KBM-7 (cell line): ENCODE measurements at regions not wholly inside any gene's neighbourhood (a gene's known extent, or its start where the extent isn't known, plus 50 kb on each side); places are given as distances from the start of the nearest gene placed in this dataset.

Experiments
- DNase-seq: peaks from one replicate; pipeline ENCODE4 v3.0.0-alpha.2; 2015
- in situ Hi-C: fragments of 300-500 bp; cut with MboI; formaldehyde crosslinking; loops from 2 replicates; pipeline ENCODE4 v1.14.3; 2020; ENCODE audit warnings: low sequenced_read_pairs, low pct_unique_long_range_greater_than_20kb, mixed read lengths

- in situ Hi-C loops: no loop called here
- DNase-seq: no peak
Observed at GRCh38 chr13:27014406-27015359, 156.9 kb downstream of the USP12 start.

- DNase-seq: no peak
- in situ Hi-C loops: no loop called here
Observed at GRCh38 chr13:27012482-27013197, 159.0 kb downstream of the USP12 start.

- no peak for DNase-seq
- in situ Hi-C loops: no loop called here
Observed at GRCh38 chr13:27011661-27012060, 159.9 kb downstream of the USP12 start.

GRCh38 chr13:27008733-27009132, 162.9 kb downstream of the USP12 start:
- in situ Hi-C loops: no loop called here
- no peak for DNase-seq

- in situ Hi-C loops: no loop called here
- DNase-seq: no peak
Observed at GRCh38 chr13:27007166-27007565, 164.4 kb downstream of the USP12 start.

GRCh38 chr13:27006519-27007161, 165.0 kb downstream of the USP12 start:
- in situ Hi-C loops: no loop called here
- DNase-seq: no peak

GRCh38 chr13:27005976-27006518, 165.6 kb downstream of the USP12 start:
- no peak for DNase-seq
- in situ Hi-C loops: no loop called here

GRCh38 chr13:27005556-27005955, 166.1 kb downstream of the USP12 start:
- DNase-seq: peak; percentile 51
- in situ Hi-C loops: no loop called here

GRCh38 chr13:27004866-27005265, 166.7 kb downstream of the USP12 start:
- in situ Hi-C loops: no loop called here
- no peak for DNase-seq

- in situ Hi-C loops: no loop called here
- no peak for DNase-seq
Observed at GRCh38 chr13:27004326-27004725, 167.3 kb downstream of the USP12 start.

- no peak for DNase-seq
- in situ Hi-C loops: no loop called here
Observed at GRCh38 chr13:27001705-27002104, 169.9 kb downstream of the USP12 start.

- DNase-seq: no peak
- in situ Hi-C loops: no loop called here
Observed at GRCh38 chr13:27000686-27001085, 170.9 kb downstream of the USP12 start.

GRCh38 chr13:26999499-26999898, 172.1 kb downstream of the USP12 start:
- in situ Hi-C loops: loop anchor here (25.0 kb wide), 1 partner anchor 988 kb away; the partner anchor contains the start of gene URAD
- no peak for DNase-seq

GRCh38 chr13:26998292-26998691, 173.3 kb downstream of the USP12 start:
- in situ Hi-C loops: loop anchor here (25.0 kb wide), 1 partner anchor 989 kb away; the partner anchor contains the start of gene URAD
- DNase-seq: no peak

- in situ Hi-C loops: loop anchor here (25.0 kb wide), 1 partner anchor 990 kb away; the partner anchor contains the start of gene URAD
- DNase-seq: no peak
Observed at GRCh38 chr13:26996965-26997752, 174.5 kb downstream of the USP12 start.

GRCh38 chr13:26995159-26995558, 176.5 kb downstream of the USP12 start:
- in situ Hi-C loops: loop anchor here (25.0 kb wide), 1 partner anchor 992 kb away; the partner anchor contains the start of gene URAD
- DNase-seq: no peak

GRCh38 chr13:26993780-26994179, 177.8 kb downstream of the USP12 start:
- DNase-seq: no peak
- in situ Hi-C loops: loop anchor here (25.0 kb wide), 1 partner anchor 994 kb away; the partner anchor contains the start of gene URAD

- in situ Hi-C loops: loop anchor here (25.0 kb wide), 1 partner anchor 994 kb away; the partner anchor contains the start of gene URAD
- no peak for DNase-seq
Observed at GRCh38 chr13:26992951-26993719, 178.5 kb downstream of the USP12 start.
